GM12872 (cell line): ENCODE measurements at regions not wholly inside any gene's neighbourhood (a gene's known extent, or its start where the extent isn't known, plus 50 kb on each side); places are given as distances from the start of the nearest gene placed in this dataset.

Source experiments
- TF ChIP-seq, protein P1 (sequence below): IDR thresholded peaks from 3 replicates; pipeline ENCODE4 v1.5.1; 2011; ENCODE audit warnings: low read depth, mild to moderate bottlenecking, low read length, moderate library complexity; ENCODE audit not compliant: insufficient read depth

DNA sequence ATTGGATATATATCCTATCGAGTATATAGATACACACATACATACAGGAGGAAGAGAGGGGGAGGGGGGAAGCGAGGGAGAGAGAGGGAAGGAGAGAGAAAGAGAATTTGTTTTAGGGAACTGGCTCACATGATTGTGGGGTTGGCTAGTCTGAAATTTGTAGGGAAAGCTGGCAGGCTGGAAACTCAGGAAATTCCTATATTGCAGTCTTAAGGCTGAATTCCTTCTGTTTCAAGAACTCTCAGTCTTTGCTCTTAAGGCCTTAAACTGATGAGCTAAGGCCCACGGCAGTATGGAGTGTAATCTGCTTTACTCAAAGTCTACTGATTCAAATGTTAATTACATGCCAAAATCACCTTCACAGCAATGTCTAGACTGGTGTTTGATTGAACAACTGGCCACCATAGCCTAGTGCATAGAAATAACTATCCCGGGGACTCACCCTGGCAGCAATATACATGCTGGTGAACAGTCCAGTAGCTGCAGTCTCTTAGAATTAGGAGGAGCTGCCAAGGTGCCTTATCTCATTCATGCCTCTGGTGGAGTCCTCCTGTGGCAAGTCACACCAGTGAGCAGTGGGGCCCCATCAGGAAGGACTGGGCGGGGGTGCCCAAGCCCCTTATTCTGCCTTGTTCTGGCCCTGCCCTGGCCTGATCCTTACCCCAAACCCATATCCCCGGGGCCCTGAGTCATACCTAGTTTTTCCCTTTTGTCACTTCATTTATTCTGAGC lies 59.7 kb upstream of the AMPD3 start:
- TF ChIP-seq, protein P1, sequence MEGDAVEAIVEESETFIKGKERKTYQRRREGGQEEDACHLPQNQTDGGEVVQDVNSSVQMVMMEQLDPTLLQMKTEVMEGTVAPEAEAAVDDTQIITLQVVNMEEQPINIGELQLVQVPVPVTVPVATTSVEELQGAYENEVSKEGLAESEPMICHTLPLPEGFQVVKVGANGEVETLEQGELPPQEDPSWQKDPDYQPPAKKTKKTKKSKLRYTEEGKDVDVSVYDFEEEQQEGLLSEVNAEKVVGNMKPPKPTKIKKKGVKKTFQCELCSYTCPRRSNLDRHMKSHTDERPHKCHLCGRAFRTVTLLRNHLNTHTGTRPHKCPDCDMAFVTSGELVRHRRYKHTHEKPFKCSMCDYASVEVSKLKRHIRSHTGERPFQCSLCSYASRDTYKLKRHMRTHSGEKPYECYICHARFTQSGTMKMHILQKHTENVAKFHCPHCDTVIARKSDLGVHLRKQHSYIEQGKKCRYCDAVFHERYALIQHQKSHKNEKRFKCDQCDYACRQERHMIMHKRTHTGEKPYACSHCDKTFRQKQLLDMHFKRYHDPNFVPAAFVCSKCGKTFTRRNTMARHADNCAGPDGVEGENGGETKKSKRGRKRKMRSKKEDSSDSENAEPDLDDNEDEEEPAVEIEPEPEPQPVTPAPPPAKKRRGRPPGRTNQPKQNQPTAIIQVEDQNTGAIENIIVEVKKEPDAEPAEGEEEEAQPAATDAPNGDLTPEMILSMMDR = no peak

DNA sequence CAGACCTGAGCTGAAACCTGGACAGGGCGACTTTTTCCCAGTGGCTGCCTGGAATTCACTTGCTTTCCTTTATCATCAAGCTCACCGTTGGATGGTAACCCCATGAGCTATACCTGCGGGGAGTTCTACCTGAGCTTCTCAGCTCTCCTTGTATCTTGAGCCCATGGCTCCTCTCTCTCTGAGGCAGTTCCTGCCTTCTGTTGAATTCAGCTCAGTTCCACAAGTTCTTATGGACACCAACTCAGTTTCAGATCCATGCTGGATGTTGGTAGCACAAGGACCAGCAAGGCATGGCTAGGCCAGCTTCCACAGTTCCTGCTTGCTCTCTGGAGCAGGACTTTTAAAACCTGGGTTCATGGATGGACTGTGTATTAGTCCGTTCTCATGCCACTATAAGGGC lies 58.3 kb upstream of the AMPD3 start:
- TF ChIP-seq, protein P1 = no peak

DNA sequence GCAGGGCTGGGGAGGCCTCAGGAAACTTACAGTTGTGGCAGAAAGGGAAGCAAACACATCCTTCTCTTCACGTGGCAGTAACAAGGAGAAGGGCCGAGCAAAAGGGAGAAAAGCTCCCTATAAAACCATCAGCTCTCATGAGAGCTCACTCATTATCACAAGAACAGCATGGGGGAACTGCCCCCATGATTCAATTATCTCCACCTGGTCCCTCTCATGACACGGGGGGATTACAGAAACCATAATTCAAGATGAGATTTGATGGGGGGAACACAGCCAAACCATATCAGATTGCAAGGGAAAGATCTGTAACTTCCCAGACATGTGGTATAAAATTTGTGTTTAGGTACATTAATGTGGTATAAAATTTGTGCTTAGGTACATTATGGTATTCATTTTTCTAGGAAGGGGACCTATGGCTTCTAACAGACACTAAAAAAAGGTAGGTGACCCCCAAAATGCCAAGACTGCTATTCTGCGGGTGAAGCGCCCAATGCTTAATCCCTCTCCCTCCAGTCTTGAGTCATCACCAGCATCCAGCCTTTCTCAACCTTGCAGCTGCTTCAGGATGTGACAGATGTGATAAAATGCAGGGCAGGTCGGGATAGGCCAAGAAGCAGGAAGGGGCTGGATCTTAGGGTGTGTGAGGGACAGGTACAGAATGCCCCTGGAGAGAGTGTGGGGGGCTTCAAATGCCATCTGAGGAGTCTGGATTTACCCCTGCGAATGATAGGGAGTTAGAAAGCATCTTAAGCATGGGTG lies 57.7 kb upstream of the AMPD3 start:
- TF ChIP-seq, protein P1 = no peak

DNA sequence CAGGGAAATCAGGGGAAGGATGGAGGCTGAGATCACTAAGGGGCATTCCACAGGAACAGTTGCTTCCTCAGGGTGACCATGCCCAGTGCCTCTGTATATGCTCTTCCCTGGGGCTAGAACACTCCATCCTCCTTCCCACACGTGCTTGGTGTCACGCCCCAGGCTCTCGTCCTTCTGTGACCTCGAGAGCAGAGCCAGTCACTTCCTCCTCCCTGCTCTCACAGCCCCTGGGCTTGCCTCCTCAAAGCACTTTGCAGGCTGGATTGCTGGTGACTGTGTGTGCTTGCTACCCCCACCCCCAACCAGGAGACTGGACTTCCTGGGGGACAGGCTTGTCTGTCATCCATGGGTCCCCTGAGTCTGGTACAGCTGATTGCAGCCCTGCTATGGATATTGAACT lies 56.5 kb upstream of the AMPD3 start:
- TF ChIP-seq, protein P1 = no peak

GRCh38 chr11:10400856-10401255 lies 54.2 kb upstream of the AMPD3 start:
- TF ChIP-seq, protein P1 = no peak

GRCh38 chr11:10401256-10401655 lies 53.8 kb upstream of the AMPD3 start:
- TF ChIP-seq, protein P1 = no peak

GRCh38 chr11:10401696-10402392 lies 53.2 kb upstream of the AMPD3 start:
- TF ChIP-seq, protein P1 = no peak
